Breast epithelium (tissue), 3 donors: ENCODE measurements at regions not wholly inside any gene's neighbourhood (a gene's known extent, or its start where the extent isn't known, plus 50 kb on each side); places are given as distances from the start of the nearest gene placed in this dataset.

Experiments
- CTCF ChIP-seq, 3 donors: fragments of 450-650 bp; IDR thresholded peaks; one replicate each; pipeline ENCODE4 v1.5.1; 2016 to 2017; ENCODE audit warnings: antibody characterized with exemption in 3 of 3, mild to moderate bottlenecking in 3 of 3, moderate library complexity in 3 of 3
- POLR2A ChIP-seq: fragments of 450-650 bp; IDR thresholded peaks from one replicate; pipeline ENCODE4 v1.6.1; 2016; ENCODE audit warnings: antibody characterized with exemption, mild to moderate bottlenecking, moderate library complexity
- POLR2AphosphoS5 ChIP-seq, 3 donors: sonication (generic); formaldehyde crosslinking; IDR thresholded peaks; one replicate each; pipeline ENCODE4 v1.6.1; 2017; ENCODE audit warnings: antibody characterized with exemption in 3 of 3

DNA sequence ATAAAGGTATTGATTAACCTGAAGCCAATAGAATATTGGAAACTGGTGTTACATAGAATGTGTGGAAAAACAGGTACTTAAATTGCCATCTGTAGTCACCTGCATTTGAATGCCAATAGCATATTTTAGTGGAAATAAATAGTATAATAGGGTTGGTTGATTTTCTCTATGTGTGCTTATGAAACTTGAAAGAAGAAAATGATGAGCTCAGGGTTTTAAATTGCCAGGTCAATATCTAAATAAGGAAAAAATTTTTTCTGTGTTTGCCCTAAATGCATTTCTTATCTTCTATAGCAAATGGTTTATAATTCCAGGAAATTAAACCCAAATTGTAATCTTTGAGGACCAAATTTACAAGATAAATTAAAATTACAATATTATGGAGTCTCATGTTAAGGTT, 626.6 kb downstream of the CDH8 start:
- no peak for TF ChIP-seq CTCF (IDR thresholded peaks at IDR 0.05)
- no peak for TF ChIP-seq POLR2A
- no peak for TF ChIP-seq POLR2AphosphoS5 (IDR thresholded peaks at IDR 0.05)
